Mammary epithelial cell (primary cell): ENCODE measurements at regions not wholly inside any gene's neighbourhood (a gene's known extent, or its start where the extent isn't known, plus 50 kb on each side); places are given as distances from the start of the nearest gene placed in this dataset.

Experiments
- EZH2 ChIP-seq: IDR thresholded peaks from 2 replicates; pipeline ENCODE4 v1.6.1; 2012; ENCODE audit warnings: low read length, inconsistent platforms, borderline replicate concordance
- TF ChIP-seq, protein P1 (sequence below), 2 donors: IDR thresholded peaks in 1 of 2; conservative IDR thresholded peaks in 1 of 2; 2 replicates each; pipeline ENCODE4 v1.5.1; 2011 to 2012; ENCODE audit warnings: inconsistent platforms in 2 of 2, low read length in 2 of 2, mild to moderate bottlenecking in 2 of 2, control low read depth in 1 of 2, low read depth in 1 of 2; ENCODE audit not compliant: insufficient read depth in 1 of 2; ENCODE audit errors: extremely low read depth in 1 of 2

- TF ChIP-seq, protein P1, sequence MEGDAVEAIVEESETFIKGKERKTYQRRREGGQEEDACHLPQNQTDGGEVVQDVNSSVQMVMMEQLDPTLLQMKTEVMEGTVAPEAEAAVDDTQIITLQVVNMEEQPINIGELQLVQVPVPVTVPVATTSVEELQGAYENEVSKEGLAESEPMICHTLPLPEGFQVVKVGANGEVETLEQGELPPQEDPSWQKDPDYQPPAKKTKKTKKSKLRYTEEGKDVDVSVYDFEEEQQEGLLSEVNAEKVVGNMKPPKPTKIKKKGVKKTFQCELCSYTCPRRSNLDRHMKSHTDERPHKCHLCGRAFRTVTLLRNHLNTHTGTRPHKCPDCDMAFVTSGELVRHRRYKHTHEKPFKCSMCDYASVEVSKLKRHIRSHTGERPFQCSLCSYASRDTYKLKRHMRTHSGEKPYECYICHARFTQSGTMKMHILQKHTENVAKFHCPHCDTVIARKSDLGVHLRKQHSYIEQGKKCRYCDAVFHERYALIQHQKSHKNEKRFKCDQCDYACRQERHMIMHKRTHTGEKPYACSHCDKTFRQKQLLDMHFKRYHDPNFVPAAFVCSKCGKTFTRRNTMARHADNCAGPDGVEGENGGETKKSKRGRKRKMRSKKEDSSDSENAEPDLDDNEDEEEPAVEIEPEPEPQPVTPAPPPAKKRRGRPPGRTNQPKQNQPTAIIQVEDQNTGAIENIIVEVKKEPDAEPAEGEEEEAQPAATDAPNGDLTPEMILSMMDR (conservative IDR thresholded peaks at IDR 0.05 in 1 of 2, IDR thresholded peaks at IDR 0.05 in 1 of 2; ENCODE audit: extremely low read depth in 1 of 2, insufficient read depth in 1 of 2, low read depth in 1 of 2, low read length in 2 of 2) = no peak
- TF ChIP-seq EZH2 = no peak
Observed at GRCh38 chr4:136392576-136392975, 1139.7 kb downstream of the PCDH18 start.
